HG02885 (cell line): ENCODE measurements at regions not wholly inside any gene's neighbourhood (a gene's known extent, or its start where the extent isn't known, plus 50 kb on each side); places are given as distances from the start of the nearest gene placed in this dataset.

Source experiments
- ATAC-seq: cut with Tn5 transposase; IDR thresholded peaks from one replicate; pipeline ENCODE4 v1.9.1; 2021; ENCODE audit warnings: mild to moderate bottlenecking; ENCODE audit not compliant: unreplicated experiment, poor library complexity

GRCh38 chr9:88808761-88809354, 182.4 kb upstream of the S1PR3 start:
- no peak for ATAC-seq

DNA sequence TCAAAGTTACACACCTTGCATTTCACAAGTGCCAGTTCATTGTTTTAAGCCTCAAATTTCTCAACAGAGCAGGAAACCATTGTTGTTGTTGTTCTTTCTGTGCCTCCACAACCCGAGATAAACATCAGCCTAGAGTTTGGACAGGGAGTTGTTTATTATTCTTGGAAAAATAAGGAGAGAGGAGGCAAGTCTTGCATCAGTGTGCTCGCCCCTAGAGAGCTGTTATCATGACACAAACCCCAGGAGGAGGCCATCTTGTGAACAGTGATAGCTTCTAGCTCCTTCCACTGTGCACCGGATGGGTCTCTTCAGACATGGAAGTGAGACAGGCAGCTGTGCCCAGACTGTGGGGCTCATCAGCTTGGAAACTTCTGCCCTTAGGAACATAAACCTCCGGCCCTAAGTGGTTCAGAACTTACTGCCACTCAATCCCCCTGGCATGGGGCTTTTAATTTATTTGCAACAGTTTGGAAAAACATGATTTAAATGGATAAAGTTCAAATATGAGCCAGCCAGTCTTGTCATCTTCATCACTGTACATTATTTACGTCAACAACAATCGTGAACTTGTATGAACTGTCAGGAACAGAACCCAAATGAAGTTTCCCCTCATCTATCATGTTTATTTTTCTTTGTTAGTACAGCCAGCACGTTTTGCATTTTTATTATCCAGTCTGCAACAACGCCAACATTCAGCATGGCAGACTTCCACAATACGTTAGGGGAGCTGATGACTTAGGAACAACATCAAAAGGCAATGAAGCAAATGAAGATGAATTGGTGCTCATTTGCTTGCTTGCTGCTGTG, 181.7 kb upstream of the S1PR3 start:
- ATAC-seq: no peak

- ATAC-seq: no peak
These were observed 180.4 kb upstream of the S1PR3 start for GRCh38 chr9:88810826-88811225.

GRCh38 chr9:88811511-88811910, 179.8 kb upstream of the S1PR3 start:
- no peak for ATAC-seq

- no peak for ATAC-seq
These were observed 178.2 kb upstream of the S1PR3 start for GRCh38 chr9:88812938-88813637.

GRCh38 chr9:88813638-88814209, 177.5 kb upstream of the S1PR3 start:
- ATAC-seq: no peak

DNA sequence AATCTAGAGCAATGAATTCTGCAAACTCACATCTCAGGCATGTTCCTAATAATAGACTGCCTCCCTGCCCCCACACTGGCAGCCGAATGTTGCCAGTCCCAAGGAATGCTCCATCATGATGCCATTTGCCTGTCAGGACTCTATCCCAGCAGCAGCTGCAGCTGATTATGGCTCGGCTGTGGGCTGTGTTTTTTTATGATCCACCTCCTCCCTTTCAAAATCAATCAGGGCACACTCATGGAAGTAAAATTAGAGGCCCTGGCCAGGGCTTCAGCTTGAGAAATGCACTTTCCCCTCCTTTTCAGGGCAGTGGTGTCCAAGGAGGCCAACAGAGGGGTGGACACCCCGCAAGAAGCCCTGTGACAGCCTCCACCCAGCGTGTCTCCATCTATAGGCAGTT, 176.7 kb upstream of the S1PR3 start:
- no peak for ATAC-seq

- ATAC-seq: no peak
These were observed 175.1 kb upstream of the S1PR3 start for GRCh38 chr9:88816141-88816540.

- ATAC-seq: no peak
These were observed 174.7 kb upstream of the S1PR3 start for GRCh38 chr9:88816591-88816990.

GRCh38 chr9:88817628-88818027, 173.6 kb upstream of the S1PR3 start:
- ATAC-seq: no peak

- no peak for ATAC-seq
These were observed 172.6 kb upstream of the S1PR3 start for GRCh38 chr9:88818495-88819201.

GRCh38 chr9:88819476-88819875, 171.8 kb upstream of the S1PR3 start:
- ATAC-seq: no peak

- no peak for ATAC-seq
These were observed 171.2 kb upstream of the S1PR3 start for GRCh38 chr9:88820055-88820454.

GRCh38 chr9:88821033-88821745, 170.1 kb upstream of the S1PR3 start:
- ATAC-seq: no peak

GRCh38 chr9:88821746-88822106, 169.5 kb upstream of the S1PR3 start:
- no peak for ATAC-seq

- ATAC-seq: no peak
These were observed 166.6 kb upstream of the S1PR3 start for GRCh38 chr9:88824711-88825110.

DNA sequence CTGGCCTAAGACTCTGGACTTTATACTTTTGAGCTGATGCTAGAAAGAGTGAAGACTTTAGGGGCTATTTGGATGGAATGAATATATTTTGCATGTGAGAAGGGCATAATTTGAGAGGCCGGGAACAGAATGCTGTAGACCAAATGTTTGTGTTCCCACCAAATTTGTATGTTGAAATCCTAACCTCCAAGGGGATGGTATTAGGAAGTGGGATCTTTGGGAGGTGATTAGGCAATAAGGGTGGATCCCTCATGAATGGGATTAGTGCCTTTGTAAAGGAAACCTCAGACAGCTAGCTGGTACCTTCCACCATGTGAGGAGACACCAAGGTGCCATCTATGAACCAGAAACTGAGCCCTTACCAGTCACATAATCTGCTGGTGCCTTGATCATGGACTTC, 165.1 kb upstream of the S1PR3 start:
- no peak for ATAC-seq

- no peak for ATAC-seq
These were observed 164.5 kb upstream of the S1PR3 start for GRCh38 chr9:88826771-88827181.

DNA sequence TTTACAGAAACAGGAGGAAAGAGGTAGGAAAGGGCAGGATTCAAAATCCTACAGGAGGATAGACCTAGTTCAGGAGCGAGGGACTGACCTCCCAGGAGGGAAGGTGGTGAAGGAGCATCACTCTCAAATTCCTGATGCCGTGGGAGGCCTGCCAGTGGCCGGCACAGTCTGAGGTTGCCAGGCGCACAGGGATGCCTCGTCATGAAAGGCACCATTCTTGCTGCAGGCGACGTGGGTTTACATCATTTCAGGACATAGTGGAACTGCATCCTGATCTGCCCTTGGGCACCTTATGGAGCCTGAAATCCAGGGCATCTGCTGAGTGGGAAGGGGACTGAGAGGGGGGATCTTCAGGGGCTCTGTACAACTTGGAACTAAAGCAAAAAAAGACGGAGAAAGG, 163.2 kb upstream of the S1PR3 start:
- no peak for ATAC-seq

DNA sequence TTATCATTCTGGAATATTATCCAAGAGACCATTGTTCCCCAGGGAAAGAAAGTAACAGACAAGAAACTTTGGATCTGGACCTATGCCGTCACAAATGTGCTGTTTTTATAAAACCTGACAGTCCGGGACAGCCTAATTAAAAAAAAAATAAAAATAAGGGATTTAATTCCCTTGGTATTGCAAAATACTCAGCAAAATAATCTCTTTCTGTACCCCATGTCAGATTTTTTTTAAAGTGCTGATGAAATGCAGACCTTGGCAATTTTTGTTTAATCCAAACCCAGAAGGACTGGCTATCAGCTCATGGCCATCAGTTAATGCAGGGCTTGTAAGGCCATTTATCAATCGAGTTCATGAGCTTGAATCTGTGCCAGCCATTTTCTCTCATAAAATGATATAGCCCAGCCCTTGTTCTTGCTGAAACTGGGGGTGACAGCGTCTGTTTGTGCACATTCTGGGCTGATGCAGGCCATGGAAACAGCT, 162.7 kb upstream of the S1PR3 start:
- ATAC-seq: no peak
